GM23338 (cell line): ENCODE measurements at regions not wholly inside any gene's neighbourhood (a gene's known extent, or its start where the extent isn't known, plus 50 kb on each side); places are given as distances from the start of the nearest gene placed in this dataset.
"Not testable (repeated sequence)": the region's sequence is repeated elsewhere in the genome, so short reads cannot be mapped to it uniquely, and the experiment has no call there.

ENCODE experiments used
- ATAC-seq: fragments of 200-7000 bp; cut with Tn5 transposase; 3 replicates; pipeline ENCODE4 v1.9.1; 2020
- DNase-seq: peaks from one replicate; pipeline ENCODE4 v3.0.0-alpha.2; 2015; ENCODE audit warnings: low spot score
- H2AFZ ChIP-seq: fragments of 200-600 bp; sonication (generic); 2 replicates; pipeline ENCODE4 v1.8.0; 2016; ENCODE audit warnings: antibody characterized with exemption, mild to moderate bottlenecking, moderate library complexity
- H3F3A ChIP-seq: fragments of 200-600 bp; sonication (generic); replicated peaks from 2 replicates; pipeline ENCODE4 v1.8.0; 2017; ENCODE audit warnings: antibody characterized with exemption, mixed run types, low read depth
- H3K27ac ChIP-seq: fragments of 200-600 bp; sonication (generic); 2 replicates; pipeline ENCODE4 v1.6.1; 2016; ENCODE audit warnings: low read depth
- H3K27me3 ChIP-seq: fragments of 200-600 bp; sonication (generic); 2 replicates; pipeline ENCODE4 v1.8.0; 2016; ENCODE audit warnings: mild to moderate bottlenecking, mixed run types, moderate library complexity; ENCODE audit not compliant: insufficient read depth
- H3K36me3 ChIP-seq: fragments of 200-600 bp; sonication (generic); 2 replicates; pipeline ENCODE4 v1.8.0; 2016; ENCODE audit warnings: mild to moderate bottlenecking; ENCODE audit not compliant: insufficient read depth
- H3K4me1 ChIP-seq: fragments of 200-600 bp; sonication (generic); 2 replicates; pipeline ENCODE4 v1.8.0; 2016; ENCODE audit warnings: mild to moderate bottlenecking, moderate library complexity; ENCODE audit not compliant: insufficient read depth
- H3K4me2 ChIP-seq: fragments of 200-600 bp; sonication (generic); 2 replicates; pipeline ENCODE4 v1.7.1; 2017; ENCODE audit warnings: mixed run types
- H3K4me3 ChIP-seq: fragments of 200-600 bp; sonication (generic); 2 replicates; pipeline ENCODE4 v1.6.1; 2016; ENCODE audit warnings: mixed run types
- H3K79me2 ChIP-seq: fragments of 200-600 bp; sonication (generic); replicated peaks from 2 replicates; pipeline ENCODE4 v1.8.0; 2017; ENCODE audit warnings: mild to moderate bottlenecking; ENCODE audit not compliant: insufficient read depth
- H3K9me2 ChIP-seq: fragments of 200-600 bp; sonication (generic); 2 replicates; pipeline ENCODE4 v1.8.0; 2017; ENCODE audit not compliant: insufficient read depth
- H4K20me1 ChIP-seq: fragments of 200-600 bp; sonication (generic); replicated peaks from 2 replicates; pipeline ENCODE4 v1.8.0; 2017; ENCODE audit warnings: mild to moderate bottlenecking; ENCODE audit not compliant: insufficient read depth
- H3K27ac Mint-ChIP-seq: 2 replicates; pipeline ENCODE4 v1.8.0; 2020; ENCODE audit warnings: inconsistent platforms, mild to moderate bottlenecking, moderate library complexity, mixed read lengths
- H3K27me3 Mint-ChIP-seq: 3 replicates; pipeline ENCODE4 v1.8.0; 2022; ENCODE audit warnings: low read depth, mild to moderate bottlenecking, moderate library complexity, mixed read lengths, inconsistent platforms; ENCODE audit not compliant: insufficient read depth, poor library complexity
- H3K36me3 Mint-ChIP-seq: 3 replicates; pipeline ENCODE4 v1.8.0; 2021; ENCODE audit warnings: low read depth, mild to moderate bottlenecking, inconsistent platforms, moderate library complexity, mixed read lengths
- H3K4me1 Mint-ChIP-seq: 3 replicates; pipeline ENCODE4 v1.8.0; 2020; ENCODE audit warnings: mild to moderate bottlenecking, inconsistent platforms, mixed read lengths
- H3K4me3 Mint-ChIP-seq: 3 replicates; pipeline ENCODE4 v1.8.0; 2021; ENCODE audit warnings: moderate library complexity, mild to moderate bottlenecking, inconsistent platforms, mixed read lengths
- H3K9me3 Mint-ChIP-seq: 3 replicates; pipeline ENCODE4 v1.8.0; 2020; ENCODE audit warnings: moderate library complexity, mild to moderate bottlenecking, inconsistent platforms, mixed read lengths
- CREB1 ChIP-seq: fragments of 250-450 bp; sonication (Bioruptor Pico); IDR thresholded peaks from 2 replicates; pipeline ENCODE4 v1.5.0; 2020; ENCODE audit warnings: low read depth, mild to moderate bottlenecking, moderate library complexity
- ETS1 ChIP-seq: IDR thresholded peaks from 2 replicates; pipeline ENCODE4 v1.6.1; 2016; ENCODE audit warnings: antibody characterized with exemption
- EZH2 ChIP-seq: fragments of 200-600 bp; sonication (generic); IDR thresholded peaks from one replicate; pipeline ENCODE4 v1.8.0; 2017; ENCODE audit warnings: antibody characterized with exemption, mild to moderate bottlenecking, low read depth; ENCODE audit not compliant: unreplicated experiment
- EZH2phosphoT487 ChIP-seq: fragments of 200-600 bp; sonication (generic); IDR thresholded peaks from one replicate; pipeline ENCODE4 v1.8.1; 2018; ENCODE audit warnings: antibody characterized with exemption; ENCODE audit not compliant: unreplicated experiment
- JUNB ChIP-seq: IDR thresholded peaks from one replicate; pipeline ENCODE4 v1.6.1; 2016; ENCODE audit warnings: antibody characterized with exemption; ENCODE audit not compliant: unreplicated experiment
- NANOG ChIP-seq: IDR thresholded peaks from 2 replicates; pipeline ENCODE4 v1.6.1; 2016; ENCODE audit warnings: antibody characterized with exemption, borderline replicate concordance
- POLR2AphosphoS5 ChIP-seq: IDR thresholded peaks from 2 replicates; pipeline ENCODE4 v1.6.1; 2016; ENCODE audit warnings: antibody characterized with exemption, low read depth
- REST ChIP-seq: IDR thresholded peaks from one replicate; pipeline ENCODE4 v1.6.1; 2018; ENCODE audit warnings: antibody characterized with exemption; ENCODE audit not compliant: unreplicated experiment
- STAT1 ChIP-seq: IDR thresholded peaks from one replicate; pipeline ENCODE4 v1.6.1; 2016; ENCODE audit warnings: antibody characterized with exemption; ENCODE audit not compliant: unreplicated experiment
- ZNF331 ChIP-seq: fragments of 250-450 bp; sonication (Bioruptor Pico); IDR thresholded peaks from 2 replicates; pipeline ENCODE4 v1.5.0; 2020; ENCODE audit warnings: low read depth, mild to moderate bottlenecking, moderate library complexity
- ZNF462 ChIP-seq: fragments of 250-450 bp; sonication (Bioruptor Pico); IDR thresholded peaks from 2 replicates; pipeline ENCODE4 v1.5.0; 2020; ENCODE audit warnings: mild to moderate bottlenecking, moderate library complexity

GRCh38 chr6:66092306-66092705, 385.3 kb upstream of the EYS start:
- DNase-seq, H3K36me3 Mint-ChIP-seq, H2AFZ ChIP-seq, ATAC-seq, H3K4me3 ChIP-seq, H3K27me3 ChIP-seq, H3K4me3 Mint-ChIP-seq, H3K4me1 Mint-ChIP-seq, H3K27ac ChIP-seq, H3K4me1 ChIP-seq, H3K27me3 Mint-ChIP-seq, H3F3A ChIP-seq, H3K27ac Mint-ChIP-seq, H3K4me2 ChIP-seq, H3K79me2 ChIP-seq, H3K9me2 ChIP-seq, H3K36me3 ChIP-seq, H4K20me1 ChIP-seq: not testable (repeated sequence)
- H3K9me3 Mint-ChIP-seq = peaks cover 38% of the 10 kb centered on the region

- Mint-ChIP-seq H3K36me3 (peaks cover 12% of the 10 kb centered on the region; the same call in 2 of the 3 replicates), H3K4me3 (no peak overlapping the region), H3K27me3 (peaks cover 7% of the 10 kb centered on the region), H3K27ac (no peak overlapping the region), H3K9me3 (peaks cover 52% of the 10 kb centered on the region), H3K4me1 (no peaks in the 10 kb centered on the region; the same call in 2 of the 3 replicates)
- H2AFZ ChIP-seq = no peak overlapping the region
- no peak for ATAC-seq
- no peaks in the 10 kb centered on the region for H3F3A ChIP-seq
- H3K79me2 ChIP-seq = no peaks in the 10 kb centered on the region
- no peak overlapping the region for H3K27ac ChIP-seq
- no peaks in the 10 kb centered on the region for H3K4me1 ChIP-seq
- H3K27me3 ChIP-seq = no peaks in the 10 kb centered on the region
- peaks cover 8% of the 10 kb centered on the region; the same call in 1 of the 2 replicates for H3K9me2 ChIP-seq
- H4K20me1 ChIP-seq = no peaks in the 10 kb centered on the region
- H3K4me3 ChIP-seq = no peak overlapping the region
- DNase-seq = no peak
- no peak overlapping the region for H3K4me2 ChIP-seq
- no peaks in the 10 kb centered on the region for H3K36me3 ChIP-seq
- TF ChIP-seq EZH2phosphoT487 = no peak
- TF ChIP-seq POLR2AphosphoS5 = no peak
- TF ChIP-seq ETS1 = no peak
- no peak for TF ChIP-seq CREB1 (CRISPR knock-in tag)
- TF ChIP-seq ZNF462 (CRISPR knock-in tag) = no peak
- no peak for TF ChIP-seq REST
- TF ChIP-seq ZNF331 (CRISPR knock-in tag) = no peak
- no peak for TF ChIP-seq NANOG
- no peak for TF ChIP-seq JUNB
- TF ChIP-seq EZH2 = no peak
- no peak for TF ChIP-seq STAT1
Measured at GRCh38 chr6:66086532-66086931, 379.5 kb upstream of the EYS start.
